Testis (tissue), 2 donors: ENCODE measurements at regions not wholly inside any gene's neighbourhood (a gene's known extent, or its start where the extent isn't known, plus 50 kb on each side); places are given as distances from the start of the nearest gene placed in this dataset.

ENCODE experiments used
- POLR2A ChIP-seq: fragments of 450-650 bp; IDR thresholded peaks from one replicate; pipeline ENCODE4 v1.6.1; 2017; ENCODE audit warnings: antibody characterized with exemption, mild to moderate bottlenecking, moderate library complexity
- TF ChIP-seq, protein P1 (sequence below), 3 experiments: fragments of 450-650 bp in 2 of 3; fragments of 200-600 bp in 1 of 3; sonication (generic) in 1 of 3; IDR thresholded peaks; one replicate each; pipeline ENCODE4 v1.5.1; 2016 to 2019; ENCODE audit warnings: antibody characterized with exemption in 3 of 3, mild to moderate bottlenecking in 2 of 3, moderate library complexity in 1 of 3

DNA sequence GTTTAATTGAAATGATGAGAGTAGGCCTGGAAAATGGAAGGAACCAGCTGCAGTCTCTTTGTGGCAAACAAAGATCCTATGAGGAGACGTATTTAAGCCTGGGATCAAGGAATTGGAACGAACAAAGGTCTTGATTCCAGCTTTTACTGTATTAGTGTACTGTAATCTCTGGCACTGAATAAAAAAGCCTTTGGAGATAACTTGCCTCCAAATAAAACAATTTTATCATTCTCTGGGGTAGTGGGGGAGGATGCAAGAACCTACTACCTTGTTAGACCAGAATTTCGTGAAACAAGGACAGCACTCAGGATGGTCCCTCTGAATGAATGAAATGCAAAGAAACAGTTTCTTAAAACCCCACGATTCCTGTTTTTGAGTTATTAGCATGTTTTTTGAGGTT lies 134.2 kb downstream of the RWDD3 start:
- TF ChIP-seq POLR2A = no peak
- TF ChIP-seq, protein P1, sequence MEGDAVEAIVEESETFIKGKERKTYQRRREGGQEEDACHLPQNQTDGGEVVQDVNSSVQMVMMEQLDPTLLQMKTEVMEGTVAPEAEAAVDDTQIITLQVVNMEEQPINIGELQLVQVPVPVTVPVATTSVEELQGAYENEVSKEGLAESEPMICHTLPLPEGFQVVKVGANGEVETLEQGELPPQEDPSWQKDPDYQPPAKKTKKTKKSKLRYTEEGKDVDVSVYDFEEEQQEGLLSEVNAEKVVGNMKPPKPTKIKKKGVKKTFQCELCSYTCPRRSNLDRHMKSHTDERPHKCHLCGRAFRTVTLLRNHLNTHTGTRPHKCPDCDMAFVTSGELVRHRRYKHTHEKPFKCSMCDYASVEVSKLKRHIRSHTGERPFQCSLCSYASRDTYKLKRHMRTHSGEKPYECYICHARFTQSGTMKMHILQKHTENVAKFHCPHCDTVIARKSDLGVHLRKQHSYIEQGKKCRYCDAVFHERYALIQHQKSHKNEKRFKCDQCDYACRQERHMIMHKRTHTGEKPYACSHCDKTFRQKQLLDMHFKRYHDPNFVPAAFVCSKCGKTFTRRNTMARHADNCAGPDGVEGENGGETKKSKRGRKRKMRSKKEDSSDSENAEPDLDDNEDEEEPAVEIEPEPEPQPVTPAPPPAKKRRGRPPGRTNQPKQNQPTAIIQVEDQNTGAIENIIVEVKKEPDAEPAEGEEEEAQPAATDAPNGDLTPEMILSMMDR (IDR thresholded peaks at IDR 0.05) = no peak
